ENCODE measurements at regions not wholly inside any gene's neighbourhood (a gene's known extent, or its start where the extent isn't known, plus 50 kb on each side); places are given as distances from the start of the nearest gene placed in this dataset.
A peak's percentile ranks its signal among the peaks of the same experiment; 100 is the strongest.
"Not testable (repeated sequence)": the region's sequence is repeated elsewhere in the genome, so short reads cannot be mapped to it uniquely, and the experiment has no call there.

GRCh38 chr5:153296251-153296844 is 194.1 kb upstream of the GRIA1 start:
- DNase-seq: not testable (repeated sequence)

- DNase-seq: no peak
Observed at GRCh38 chr5:153299891-153300290, 190.6 kb upstream of the GRIA1 start.

GRCh38 chr5:153308282-153308681 is 182.2 kb upstream of the GRIA1 start:
- no peak for DNase-seq

- no peak for DNase-seq
Observed at GRCh38 chr5:153318556-153318955, 171.9 kb upstream of the GRIA1 start.

- DNase-seq: no peak
Observed at GRCh38 chr5:153321478-153321877, 169.0 kb upstream of the GRIA1 start.

GRCh38 chr5:153340139-153340538 is 150.3 kb upstream of the GRIA1 start:
- no peak for DNase-seq

GRCh38 chr5:153340738-153341137 is 149.7 kb upstream of the GRIA1 start:
- DNase-seq: no peak

GRCh38 chr5:153342487-153342886 is 148.0 kb upstream of the GRIA1 start:
- no peak for DNase-seq

- DNase-seq: no peak
Observed at GRCh38 chr5:153347611-153348010, 142.9 kb upstream of the GRIA1 start.

- no peak for DNase-seq
Observed at GRCh38 chr5:153350175-153350883, 140.1 kb upstream of the GRIA1 start.

- peak; percentile 57 for DNase-seq
Observed at GRCh38 chr5:153352685-153353219, 137.7 kb upstream of the GRIA1 start.

GRCh38 chr5:153357493-153358112 is 132.9 kb upstream of the GRIA1 start:
- no peak for DNase-seq

- no peak for DNase-seq
Observed at GRCh38 chr5:153358315-153358976, 132.0 kb upstream of the GRIA1 start.

- DNase-seq: no peak
Observed at GRCh38 chr5:153360860-153361259, 129.6 kb upstream of the GRIA1 start.

GRCh38 chr5:153361735-153362409 is 128.6 kb upstream of the GRIA1 start:
- no peak for DNase-seq

GRCh38 chr5:153365547-153365946 is 124.9 kb upstream of the GRIA1 start:
- no peak for DNase-seq

- no peak for DNase-seq
Observed at GRCh38 chr5:153367466-153367865, 123.0 kb upstream of the GRIA1 start.

GRCh38 chr5:153372425-153373129 is 117.9 kb upstream of the GRIA1 start:
- DNase-seq: no peak

- no peak for DNase-seq
Observed at GRCh38 chr5:153373130-153373498, 117.4 kb upstream of the GRIA1 start.

- not testable (repeated sequence) for DNase-seq
Observed at GRCh38 chr5:153381630-153382029, 108.8 kb upstream of the GRIA1 start.

GRCh38 chr5:153390569-153390968 is 99.9 kb upstream of the GRIA1 start:
- DNase-seq: no peak

GRCh38 chr5:153399595-153399994 is 90.9 kb upstream of the GRIA1 start:
- DNase-seq: no peak

All from activated naive CD4-positive, alpha-beta T cell treated with anti-CD3 and anti-CD28 coated beads, Interleukin-2, amount 50 U/mL, for 16 hours (primary cell).